Memory B cell (primary cell): ENCODE measurements at regions not wholly inside any gene's neighbourhood (a gene's known extent, or its start where the extent isn't known, plus 50 kb on each side); places are given as distances from the start of the nearest gene placed in this dataset.

Experiments
- ATAC-seq: fragments of 150-1000 bp; cut with Tn5 transposase; 2 replicates; pipeline ENCODE4 v1.10.0; 2021; ENCODE audit warnings: low read depth, mild to moderate bottlenecking, moderate library complexity
- DNase-seq, 2 donors: peaks; one replicate each; pipeline ENCODE4 v3.0.0; 2022; ENCODE audit warnings: low spot score in 2 of 2
- H3K27ac Mint-ChIP-seq: one replicate; pipeline ENCODE4 v1.8.0; 2022; ENCODE audit warnings: mild to moderate bottlenecking, moderate library complexity, mixed read lengths
- H3K27me3 Mint-ChIP-seq: one replicate; pipeline ENCODE4 v1.8.0; 2022; ENCODE audit warnings: mixed read lengths
- H3K36me3 Mint-ChIP-seq: one replicate; pipeline ENCODE4 v1.8.0; 2022; ENCODE audit warnings: mild to moderate bottlenecking, mixed read lengths
- H3K4me1 Mint-ChIP-seq: one replicate; pipeline ENCODE4 v1.8.0; 2022; ENCODE audit warnings: mixed read lengths
- H3K4me3 Mint-ChIP-seq: one replicate; pipeline ENCODE4 v1.8.0; 2022; ENCODE audit warnings: mild to moderate bottlenecking, moderate library complexity, mixed read lengths
- H3K9me3 Mint-ChIP-seq: one replicate; pipeline ENCODE4 v1.8.0; 2022; ENCODE audit warnings: mixed read lengths

DNA sequence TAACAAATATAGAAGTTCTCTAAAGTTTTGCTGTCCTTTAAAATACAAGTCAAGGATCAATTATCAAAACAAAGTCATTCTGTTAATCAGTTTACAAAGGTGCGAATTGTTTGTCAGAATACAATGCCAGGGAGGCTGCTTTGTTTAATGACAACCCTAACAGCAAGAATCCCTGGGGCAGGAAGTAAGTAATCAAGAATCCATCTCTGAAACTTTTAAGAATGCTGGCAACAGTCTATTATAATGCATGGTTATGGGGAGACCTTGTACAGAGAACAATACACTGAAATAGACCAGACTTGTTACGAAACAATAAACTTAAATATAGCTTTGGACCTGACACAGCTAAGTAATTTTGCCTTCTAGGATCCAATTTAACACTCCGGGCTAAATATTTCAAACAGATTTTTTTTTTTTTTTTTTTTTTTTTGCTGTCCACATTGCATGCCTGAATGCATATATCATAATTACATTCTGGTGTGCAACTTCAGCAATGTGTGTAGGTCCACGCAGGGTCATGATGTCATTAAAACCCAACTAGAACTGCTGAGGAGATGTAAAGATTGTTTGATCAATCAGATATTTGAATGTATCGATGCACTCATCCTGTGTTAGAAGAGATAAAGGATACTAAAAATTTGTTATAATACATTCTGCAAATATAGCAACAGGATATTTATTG lies 421.3 kb downstream of the CETN3 start:
- Mint-ChIP-seq H3K4me1 (no peaks in the 10 kb centered on the region), H3K36me3 (no peaks in the 10 kb centered on the region), H3K27me3 (no peaks in the 10 kb centered on the region), H3K9me3 (no peaks in the 10 kb centered on the region), H3K4me3 (no peak overlapping the region), H3K27ac (no peak overlapping the region)
- DNase-seq (no peak), ATAC-seq (no peak)

DNA sequence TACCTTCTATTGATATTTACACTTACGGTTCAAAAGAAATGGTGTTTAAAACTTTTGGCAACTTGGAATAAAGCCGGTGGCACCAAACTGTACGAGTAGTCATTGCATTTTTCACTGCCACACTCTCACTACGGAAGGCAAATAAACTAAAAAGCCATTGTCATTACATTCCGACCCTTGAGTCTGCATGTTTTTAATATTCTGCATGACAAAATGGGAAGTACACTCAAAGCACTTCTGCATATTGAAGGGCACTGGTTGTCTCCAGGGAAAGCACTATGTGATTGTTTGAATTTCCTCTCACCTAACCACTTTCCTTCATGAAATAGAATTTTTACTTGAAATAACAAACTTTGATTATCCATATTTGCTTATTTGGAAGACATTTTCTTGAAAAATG lies 426.3 kb downstream of the CETN3 start:
- DNase-seq, result no peak
- H3K27ac Mint-ChIP-seq, result no peak overlapping the region
- peaks cover 7% of the 10 kb centered on the region for H3K9me3 Mint-ChIP-seq
- no peaks in the 10 kb centered on the region for H3K27me3 Mint-ChIP-seq
- no peak overlapping the region for H3K4me3 Mint-ChIP-seq
- no peak for ATAC-seq
- no peaks in the 10 kb centered on the region for H3K4me1 Mint-ChIP-seq
- H3K36me3 Mint-ChIP-seq, result no peaks in the 10 kb centered on the region

DNA sequence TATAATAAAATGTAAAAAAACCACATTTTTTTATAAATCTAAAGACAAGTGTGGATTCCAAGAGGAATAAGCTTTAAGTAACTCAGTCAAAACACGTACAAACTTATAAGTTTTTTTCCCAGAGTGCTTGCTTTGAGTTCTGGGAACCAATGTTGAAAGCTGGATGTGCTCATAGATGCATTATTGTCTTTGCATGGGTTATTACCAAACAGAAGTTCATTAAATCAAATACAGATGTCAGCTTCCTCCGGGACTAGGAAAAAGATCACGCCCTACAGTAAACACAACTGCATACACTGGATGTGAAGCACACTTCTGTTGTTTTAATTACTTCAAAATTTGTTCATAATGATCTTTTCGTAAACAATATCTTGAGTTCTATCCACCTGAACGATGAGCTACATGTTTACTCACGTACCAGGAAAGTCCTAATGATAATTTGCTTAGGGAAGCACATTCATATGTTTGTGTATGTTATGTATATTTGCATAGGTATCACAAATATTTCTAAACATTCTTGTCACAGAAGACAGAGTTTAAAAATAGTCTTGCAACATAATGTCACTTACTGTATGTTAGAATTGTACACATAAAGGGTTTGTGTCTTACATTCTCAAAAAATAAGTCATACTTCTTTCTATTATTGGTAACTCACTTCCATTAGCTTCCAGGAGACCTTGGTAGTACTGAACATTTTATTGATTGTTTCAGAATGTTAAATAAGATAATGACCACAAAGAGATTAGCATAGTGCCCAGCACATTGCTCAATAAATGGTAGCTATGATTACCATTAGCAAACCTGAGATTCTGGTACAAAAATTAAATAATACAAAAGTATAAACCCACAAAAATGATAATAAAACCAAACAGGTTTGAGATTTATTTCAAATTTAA lies 427.4 kb downstream of the CETN3 start:
- peaks cover 7% of the 10 kb centered on the region for H3K9me3 Mint-ChIP-seq
- ATAC-seq (no peak), DNase-seq (no peak)
- no peaks in the 10 kb centered on the region for H3K27me3 Mint-ChIP-seq
- H3K4me3 Mint-ChIP-seq, result no peak overlapping the region
- H3K4me1 Mint-ChIP-seq, result no peaks in the 10 kb centered on the region
- no peaks in the 10 kb centered on the region for H3K36me3 Mint-ChIP-seq
- no peak overlapping the region for H3K27ac Mint-ChIP-seq

DNA sequence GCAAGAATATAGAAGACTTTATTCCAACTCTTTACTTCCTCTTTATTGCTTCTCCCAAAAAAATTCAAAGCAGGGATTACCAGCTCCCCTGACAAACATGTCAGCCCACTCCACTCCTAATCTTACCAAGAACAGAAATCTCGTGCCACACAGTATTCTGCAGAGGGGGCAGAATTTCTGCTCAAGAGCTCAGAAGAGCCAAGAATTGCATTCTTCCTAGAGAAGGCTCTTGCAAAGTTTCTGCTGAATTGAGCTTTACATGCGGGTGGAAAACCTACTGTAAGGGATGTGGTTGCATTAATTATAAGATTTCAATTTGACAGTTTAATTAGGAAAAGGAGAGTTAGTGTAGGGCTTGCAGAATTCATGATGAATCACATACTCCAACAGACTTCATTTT lies 428.5 kb downstream of the CETN3 start:
- H3K36me3 Mint-ChIP-seq, result no peaks in the 10 kb centered on the region
- no peak for DNase-seq
- H3K27ac Mint-ChIP-seq, result no peak overlapping the region
- no peak overlapping the region for H3K4me3 Mint-ChIP-seq
- peaks cover 7% of the 10 kb centered on the region for H3K9me3 Mint-ChIP-seq
- no peak for ATAC-seq
- peaks cover 1% of the 10 kb centered on the region for H3K27me3 Mint-ChIP-seq
- no peaks in the 10 kb centered on the region for H3K4me1 Mint-ChIP-seq

- H3K27me3 Mint-ChIP-seq, result peaks cover 4% of the 10 kb centered on the region
- H3K27ac Mint-ChIP-seq, result no peak overlapping the region
- ATAC-seq (no peak), DNase-seq (no peak)
- H3K36me3 Mint-ChIP-seq, result no peaks in the 10 kb centered on the region
- H3K4me3 Mint-ChIP-seq, result no peak overlapping the region
- no peaks in the 10 kb centered on the region for H3K4me1 Mint-ChIP-seq
- peaks cover 1% of the 10 kb centered on the region for H3K9me3 Mint-ChIP-seq
These were observed 436.0 kb downstream of the CETN3 start for GRCh38 chr5:89973516-89973915.

- peaks cover 4% of the 10 kb centered on the region for H3K27me3 Mint-ChIP-seq
- no peak for ATAC-seq
- no peak overlapping the region for H3K27ac Mint-ChIP-seq
- H3K9me3 Mint-ChIP-seq, result peaks cover 1% of the 10 kb centered on the region
- no peak for DNase-seq
- no peak overlapping the region for H3K4me3 Mint-ChIP-seq
- no peaks in the 10 kb centered on the region for H3K36me3 Mint-ChIP-seq
- no peaks in the 10 kb centered on the region for H3K4me1 Mint-ChIP-seq
These were observed 436.7 kb downstream of the CETN3 start for GRCh38 chr5:89972901-89973300.

DNA sequence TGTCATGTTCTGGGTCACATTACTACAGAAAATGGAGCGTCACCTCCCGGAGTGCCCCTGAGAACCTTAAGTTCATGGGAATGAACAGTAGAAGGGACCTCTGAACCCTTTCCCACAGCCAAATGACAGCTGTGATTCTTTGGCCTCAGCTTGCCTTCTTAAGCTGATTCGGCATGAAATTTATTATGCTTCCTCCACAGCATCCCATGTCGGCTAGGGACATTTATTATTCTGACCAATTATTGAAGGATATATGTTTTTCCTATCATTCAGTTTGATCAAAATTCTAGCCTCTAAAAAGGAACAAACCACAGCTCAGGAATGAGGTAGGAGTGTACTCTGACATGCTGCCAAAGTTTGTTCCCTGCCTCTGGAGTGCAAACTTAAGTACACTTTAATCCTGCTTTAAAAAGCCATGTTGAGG lies 440.6 kb downstream of the CETN3 start:
- H3K36me3 Mint-ChIP-seq, result no peaks in the 10 kb centered on the region
- H3K4me1 Mint-ChIP-seq, result no peaks in the 10 kb centered on the region
- H3K9me3 Mint-ChIP-seq, result peaks cover 1% of the 10 kb centered on the region
- H3K4me3 Mint-ChIP-seq, result no peak overlapping the region
- H3K27me3 Mint-ChIP-seq, result no peaks in the 10 kb centered on the region
- ATAC-seq, result no peak
- DNase-seq, result no peak
- no peak overlapping the region for H3K27ac Mint-ChIP-seq

DNA sequence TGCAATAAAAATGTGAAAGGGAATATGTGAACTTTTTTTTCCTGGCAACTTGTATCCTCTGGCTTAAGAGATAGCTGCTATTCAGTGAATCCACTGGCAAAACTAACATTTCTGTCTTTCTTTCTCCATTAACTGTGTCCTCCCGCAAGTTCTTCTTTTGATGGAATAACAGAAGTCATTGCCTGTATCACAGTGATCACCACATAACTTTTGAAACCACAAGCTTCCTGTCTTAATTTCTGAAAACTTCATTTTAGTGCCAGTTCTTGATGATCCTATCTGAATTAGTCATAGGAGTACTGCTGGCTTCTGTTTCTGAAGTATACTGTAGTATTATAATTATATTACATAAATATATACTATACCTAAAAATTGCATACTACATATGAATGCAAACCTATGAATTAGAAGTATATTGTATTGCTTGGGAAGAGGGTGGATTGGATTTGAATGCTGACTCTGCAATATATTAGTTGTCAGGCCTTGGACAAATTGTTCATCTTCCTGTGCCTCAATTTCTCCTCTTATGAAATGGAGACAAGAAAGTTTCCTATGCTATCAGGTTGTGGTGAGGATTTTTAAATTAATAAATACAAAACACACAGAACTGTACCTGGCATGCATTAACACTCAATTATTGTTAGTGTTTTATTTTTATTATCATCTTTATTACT lies 441.6 kb downstream of the CETN3 start:
- Mint-ChIP-seq H3K27me3 (no peaks in the 10 kb centered on the region), H3K4me1 (no peaks in the 10 kb centered on the region), H3K4me3 (no peak overlapping the region), H3K9me3 (peaks cover 1% of the 10 kb centered on the region), H3K27ac (no peak overlapping the region), H3K36me3 (no peaks in the 10 kb centered on the region)
- DNase-seq (no peak), ATAC-seq (no peak)

DNA sequence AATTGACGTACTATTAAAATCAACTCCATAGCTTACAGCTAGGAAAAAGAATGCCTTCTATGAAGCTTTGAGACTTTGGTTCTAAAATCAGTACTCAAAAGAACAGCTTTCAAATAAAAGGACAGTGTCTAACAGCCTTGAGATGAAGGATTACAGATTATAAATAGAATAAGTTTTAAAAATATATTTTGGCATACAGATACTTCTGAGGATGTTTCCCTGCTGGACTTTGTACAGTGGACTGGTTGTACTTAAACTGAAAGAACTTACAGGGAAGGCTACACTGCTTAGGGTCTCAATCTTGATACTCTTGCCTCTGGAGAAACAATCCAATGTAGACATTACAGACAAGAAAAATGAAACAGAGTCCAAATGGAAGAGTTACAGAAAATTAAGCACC lies 452.7 kb downstream of the CETN3 start:
- H3K27ac Mint-ChIP-seq, result no peak overlapping the region
- ATAC-seq, result no peak
- no peak overlapping the region for H3K4me3 Mint-ChIP-seq
- no peaks in the 10 kb centered on the region for H3K9me3 Mint-ChIP-seq
- DNase-seq, result no peak
- no peaks in the 10 kb centered on the region for H3K36me3 Mint-ChIP-seq
- H3K4me1 Mint-ChIP-seq, result no peaks in the 10 kb centered on the region
- H3K27me3 Mint-ChIP-seq, result peaks cover 3% of the 10 kb centered on the region

DNA sequence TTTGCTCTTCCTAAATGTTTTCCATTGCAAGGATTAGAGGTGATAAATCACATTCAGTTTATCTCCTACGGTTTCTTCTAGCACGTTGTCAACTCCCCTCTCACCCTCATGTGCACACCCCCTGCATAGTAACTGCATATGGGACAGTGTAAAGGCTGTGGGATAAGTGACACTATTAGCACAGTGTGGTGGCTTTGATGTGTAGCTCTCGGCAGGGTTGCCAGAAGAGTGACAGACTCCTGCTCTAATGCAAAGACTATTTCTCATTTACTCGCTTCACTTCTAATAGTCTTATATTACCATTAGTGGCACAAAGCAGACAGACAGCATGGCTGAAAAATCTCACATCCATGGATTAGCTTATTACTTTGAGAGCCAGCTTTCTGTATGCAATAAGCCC lies 454.6 kb downstream of the CETN3 start:
- Mint-ChIP-seq H3K36me3 (no peaks in the 10 kb centered on the region), H3K9me3 (no peaks in the 10 kb centered on the region), H3K4me1 (no peaks in the 10 kb centered on the region), H3K4me3 (no peak overlapping the region), H3K27me3 (peaks cover 3% of the 10 kb centered on the region), H3K27ac (no peak overlapping the region)
- no peak for DNase-seq
- ATAC-seq, result no peak

GRCh38 chr5:89951876-89952275 lies 457.7 kb downstream of the CETN3 start:
- Mint-ChIP-seq H3K36me3 (no peaks in the 10 kb centered on the region), H3K27me3 (peaks cover 3% of the 10 kb centered on the region), H3K27ac (no peak overlapping the region), H3K4me1 (no peaks in the 10 kb centered on the region), H3K9me3 (no peaks in the 10 kb centered on the region), H3K4me3 (no peak overlapping the region)
- no peak for ATAC-seq
- DNase-seq, result no peak

GRCh38 chr5:89950234-89950633 lies 459.3 kb downstream of the CETN3 start:
- no peak overlapping the region for H3K4me3 Mint-ChIP-seq
- H3K27ac Mint-ChIP-seq, result no peak overlapping the region
- no peaks in the 10 kb centered on the region for H3K9me3 Mint-ChIP-seq

DNA sequence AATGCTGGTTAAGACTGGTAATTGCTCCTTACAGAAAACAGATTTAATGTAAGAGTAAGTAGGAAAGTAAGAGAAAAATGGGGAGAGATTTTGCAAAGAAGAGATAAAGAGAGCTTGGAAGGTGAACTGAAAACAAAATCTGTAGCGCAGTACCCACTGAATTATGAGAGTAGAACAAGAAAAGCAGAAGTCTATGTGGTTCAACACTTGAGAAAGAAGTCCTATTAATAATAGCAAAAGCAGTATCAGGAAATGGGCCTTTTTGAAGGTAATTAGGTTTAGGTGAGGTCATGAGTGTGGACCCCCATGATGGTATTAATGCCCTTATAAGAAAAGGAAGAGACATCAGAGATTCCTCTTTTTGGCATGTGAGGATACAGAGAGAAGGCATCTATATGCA lies 460.6 kb downstream of the CETN3 start:
- no peak for DNase-seq
- Mint-ChIP-seq H3K4me1 (no peaks in the 10 kb centered on the region), H3K27ac (no peak overlapping the region), H3K4me3 (no peak overlapping the region), H3K36me3 (no peaks in the 10 kb centered on the region), H3K27me3 (peaks cover 3% of the 10 kb centered on the region), H3K9me3 (no peaks in the 10 kb centered on the region)
- ATAC-seq, result peak; percentile 37

More at GRCh38 chr5:89950234-89950633, 459.3 kb downstream of the CETN3 start:
- no peaks in the 10 kb centered on the region for H3K4me1 Mint-ChIP-seq
- no peaks in the 10 kb centered on the region for H3K36me3 Mint-ChIP-seq
- H3K27me3 Mint-ChIP-seq, result peaks cover 3% of the 10 kb centered on the region
- ATAC-seq, result no peak
- DNase-seq, result no peak

- ATAC-seq, result no peak
- Mint-ChIP-seq H3K36me3 (no peaks in the 10 kb centered on the region), H3K9me3 (no peaks in the 10 kb centered on the region), H3K4me3 (no peak overlapping the region), H3K27me3 (no peaks in the 10 kb centered on the region), H3K4me1 (no peaks in the 10 kb centered on the region), H3K27ac (no peak overlapping the region)
- no peak for DNase-seq
These were observed 462.6 kb downstream of the CETN3 start for GRCh38 chr5:89946916-89947315.
